A549 (cell line): ENCODE measurements at regions not wholly inside any gene's neighbourhood (a gene's known extent, or its start where the extent isn't known, plus 50 kb on each side); places are given as distances from the start of the nearest gene placed in this dataset.

Experiments
- ATAC-seq, 2 experiments: fragments of 200-7000 bp in 1 of 2; fragments of >200 bp in 1 of 2; cut with Nextera tagmentation in 1 of 2; cut with Tn5 transposase in 1 of 2; 3 replicates each; pipeline versions ENCODE4 v1.8.0 to v1.9.1; 2018 to 2020; ENCODE audit warnings: mild to moderate bottlenecking in 1 of 2, moderate library complexity in 1 of 2
- CTCF ChIA-PET: fragments of 300-600 bp; sonication (Branson Sonifier 250); formaldehyde crosslinking; extraction: SDS; loops from one replicate; lab custom pipeline; 2021; ENCODE audit warnings: antibody characterized with exemption, inconsistent platforms; lab: Yijun Ruan, JAX
- POLR2A ChIA-PET: fragments of 350-600 bp; formaldehyde crosslinking; extraction: SDS; loops from one replicate; lab custom pipeline; 2021; ENCODE audit warnings: antibody characterized with exemption, inconsistent platforms; lab: Yijun Ruan, JAX
- DNase-seq, 2 experiments: peaks; one replicate each; pipeline versions ENCODE4 v3.0.0 to v3.0.0-alpha.2; 2011 to 2016; ENCODE audit warnings: low read depth in 1 of 2, low spot score in 1 of 2
- FAIRE-seq: peaks from 2 replicates; lab custom pipeline; 2011; peaks lifted over from hg19 to GRCh38; lab: Jason Lieb, UNC
- H3K27ac ChIP-seq, 2 experiments: fragments of >200 bp; sonication (Bioruptor Twin); formaldehyde crosslinking; 3 replicates each; pipeline ENCODE4 v1.5.1; 2016 to 2017
- H3K4me1 ChIP-seq: fragments of >200 bp; sonication (Bioruptor Twin); formaldehyde crosslinking; 3 replicates; pipeline ENCODE4 v1.6.1; 2016
- H3K4me2 ChIP-seq: fragments of >200 bp; sonication (Bioruptor Twin); formaldehyde crosslinking; 3 replicates; pipeline ENCODE4 v1.6.1; 2016
- H3K4me3 ChIP-seq: fragments of >200 bp; sonication (Bioruptor Twin); formaldehyde crosslinking; 3 replicates; pipeline ENCODE4 v1.5.1; 2016
- H3K9me3 ChIP-seq: fragments of >200 bp; sonication (Bioruptor Twin); formaldehyde crosslinking; 3 replicates; pipeline ENCODE4 v1.6.1; 2016
- ATOH8 ChIP-seq: fragments of 250-450 bp; sonication (Bioruptor Pico); IDR thresholded peaks from 2 replicates; pipeline ENCODE4 v1.5.0; 2020; ENCODE audit warnings: low read depth, mild to moderate bottlenecking, moderate library complexity
- BHLHE40 ChIP-seq: IDR thresholded peaks from 2 replicates; pipeline ENCODE4 v1.6.1; 2012; ENCODE audit warnings: low read depth, low read length, inconsistent platforms
- CBX8 ChIP-seq: fragments of 200-600 bp; sonication (generic); IDR thresholded peaks from 2 replicates; pipeline ENCODE4 v1.6.1; 2016
- CEBPB ChIP-seq, 2 experiments: fragments of >200 bp in 1 of 2; sonication (Bioruptor Twin) in 1 of 2; formaldehyde crosslinking in 1 of 2; IDR thresholded peaks; 2 replicates each; pipeline ENCODE4 v1.6.1; 2012 to 2016
- EHMT2 ChIP-seq: fragments of 200-600 bp; sonication (generic); IDR thresholded peaks from 2 replicates; pipeline ENCODE4 v1.6.1; 2016; ENCODE audit warnings: antibody characterized with exemption, low read depth, mild to moderate bottlenecking, moderate library complexity
- FOSB ChIP-seq: fragments of 250-450 bp; sonication (Bioruptor Pico); IDR thresholded peaks from 2 replicates; pipeline ENCODE4 v1.5.0; 2020; ENCODE audit warnings: mild to moderate bottlenecking, moderate library complexity
- GATA3 ChIP-seq: IDR thresholded peaks from 2 replicates; pipeline ENCODE4 v1.6.1; 2012; ENCODE audit warnings: borderline replicate concordance
- KDM1A ChIP-seq: fragments of 200-600 bp; sonication (generic); IDR thresholded peaks from 2 replicates; pipeline ENCODE4 v1.6.1; 2016; ENCODE audit warnings: low read depth, mild to moderate bottlenecking
- MAFK ChIP-seq: fragments of 450-650 bp; IDR thresholded peaks from 2 replicates; pipeline ENCODE4 v1.6.1; 2014; ENCODE audit not compliant: partially characterized antibody
- MAX ChIP-seq: IDR thresholded peaks from 2 replicates; pipeline ENCODE4 v1.6.1; 2012
- NFE2L2 ChIP-seq: fragments of 150-350 bp; conservative IDR thresholded peaks from 2 replicates; pipeline ENCODE4 v1.6.1; 2014; ENCODE audit warnings: low read length
- NPAS2 ChIP-seq: fragments of 250-450 bp; sonication (Bioruptor Pico); IDR thresholded peaks from 2 replicates; pipeline ENCODE4 v1.8.0; 2022; ENCODE audit warnings: mild to moderate bottlenecking, moderate library complexity, borderline replicate concordance
- POLR2AphosphoS2 ChIP-seq: conservative IDR thresholded peaks from 2 replicates; pipeline ENCODE4 v1.6.1; 2012; ENCODE audit warnings: low read length, improper control_type of control experiment, inconsistent platforms
- RAD21 ChIP-seq, 2 experiments: fragments of >200 bp in 1 of 2; sonication (Bioruptor Twin) in 1 of 2; formaldehyde crosslinking in 1 of 2; IDR thresholded peaks in 1 of 2; conservative IDR thresholded peaks in 1 of 2; 2 replicates in 1 of 2; 3 replicates in 1 of 2; pipeline ENCODE4 v1.6.1; 2012 to 2018; ENCODE audit warnings: inconsistent platforms in 1 of 2
- REST ChIP-seq: fragments of 200-600 bp; sonication (generic); IDR thresholded peaks from 2 replicates; pipeline ENCODE4 v1.6.1; 2016; ENCODE audit warnings: antibody characterized with exemption, mild to moderate bottlenecking, moderate library complexity
- RFX5 ChIP-seq: fragments of 450-650 bp; IDR thresholded peaks from 2 replicates; pipeline ENCODE4 v1.7.1; 2014; ENCODE audit warnings: antibody characterized with exemption, mild to moderate bottlenecking, moderate library complexity
- RNF2 ChIP-seq: fragments of 200-600 bp; sonication (generic); IDR thresholded peaks from 2 replicates; pipeline ENCODE4 v1.6.1; 2016; ENCODE audit warnings: low read depth, mild to moderate bottlenecking, antibody characterized with exemption, moderate library complexity, borderline replicate concordance
- SREBF2 ChIP-seq: fragments of 450-650 bp; IDR thresholded peaks from 2 replicates; pipeline ENCODE4 v1.6.1; 2014; ENCODE audit warnings: mild to moderate bottlenecking, moderate library complexity
- ZC3H11A ChIP-seq: fragments of 450-650 bp; IDR thresholded peaks from 2 replicates; pipeline ENCODE4 v1.6.1; 2014; ENCODE audit warnings: antibody characterized with exemption, mild to moderate bottlenecking
- ZNF302 ChIP-seq: fragments of 250-450 bp; sonication (Bioruptor Pico); IDR thresholded peaks from 2 replicates; pipeline ENCODE4 v1.9.0; 2021; ENCODE audit warnings: inconsistent platforms, mild to moderate bottlenecking, moderate library complexity
- ZSCAN20 ChIP-seq: fragments of 250-450 bp; sonication (Bioruptor Pico); IDR thresholded peaks from 2 replicates; pipeline ENCODE4 v1.8.0; 2022; ENCODE audit warnings: mild to moderate bottlenecking, moderate library complexity
- WGBS: methylation state at CpG from one replicate; pipeline ENCODE4 v1.1.6; 2017; ENCODE audit errors: missing lambda C conversion rate; 5-methylcytosine and 5-hydroxymethylcytosine counted together
- TF ChIP-seq, protein P1 (sequence below): fragments of 150-350 bp; IDR thresholded peaks from 2 replicates; pipeline ENCODE4 v1.6.1; 2014; ENCODE audit warnings: low read depth, mild to moderate bottlenecking, low read length
- TF ChIP-seq, protein P2 (sequence below): IDR thresholded peaks from 2 replicates; pipeline ENCODE4 v1.6.1; 2012
- TF ChIP-seq, protein P3 (sequence below): fragments of >200 bp; sonication (Bioruptor Twin); formaldehyde crosslinking; IDR thresholded peaks from 3 replicates; pipeline ENCODE4 v1.6.1; 2016
- TF ChIP-seq, protein P4 (sequence below): fragments of 250-450 bp; sonication (Bioruptor Pico); IDR thresholded peaks from 2 replicates; pipeline ENCODE4 v1.5.0; 2021; ENCODE audit warnings: mild to moderate bottlenecking, moderate library complexity, borderline replicate concordance

DNA sequence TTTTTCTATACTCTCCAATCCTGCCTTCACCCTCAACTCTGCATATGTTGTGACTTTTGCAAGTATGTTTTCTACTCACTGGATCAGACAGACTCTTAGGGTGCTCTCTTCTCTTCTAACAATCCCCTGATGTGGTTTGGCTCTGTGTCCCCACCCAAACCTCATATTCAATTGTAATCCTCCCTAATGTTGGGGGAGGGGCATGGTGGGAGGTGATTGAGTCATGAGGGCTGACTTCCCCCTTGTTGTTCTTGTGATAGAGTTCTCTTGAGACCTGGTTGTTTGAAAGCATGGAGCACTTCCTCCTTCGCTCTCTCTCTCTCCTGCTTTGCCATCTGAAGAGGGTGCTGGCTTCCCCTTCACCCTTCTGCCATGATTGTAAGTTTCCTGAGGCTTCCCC is 148.9 kb upstream of the IGSF21 start:
- no peak overlapping the region for H3K27ac ChIP-seq
- TF ChIP-seq NFE2L2 (no peak), ATOH8 (CRISPR knock-in tag) (no peak), CEBPB (IDR thresholded peaks at IDR 0.05) (no peak), KDM1A (no peak), ZSCAN20 (no peak), BHLHE40 (no peak), CBX8 (no peak), FOSB (CRISPR knock-in tag) (no peak), ZNF302 (CRISPR knock-in tag) (no peak), GATA3 (no peak), MAX (no peak), SREBF2 (no peak), RNF2 (no peak), NPAS2 (no peak), POLR2AphosphoS2 (no peak)
- TF ChIP-seq, protein P1, sequence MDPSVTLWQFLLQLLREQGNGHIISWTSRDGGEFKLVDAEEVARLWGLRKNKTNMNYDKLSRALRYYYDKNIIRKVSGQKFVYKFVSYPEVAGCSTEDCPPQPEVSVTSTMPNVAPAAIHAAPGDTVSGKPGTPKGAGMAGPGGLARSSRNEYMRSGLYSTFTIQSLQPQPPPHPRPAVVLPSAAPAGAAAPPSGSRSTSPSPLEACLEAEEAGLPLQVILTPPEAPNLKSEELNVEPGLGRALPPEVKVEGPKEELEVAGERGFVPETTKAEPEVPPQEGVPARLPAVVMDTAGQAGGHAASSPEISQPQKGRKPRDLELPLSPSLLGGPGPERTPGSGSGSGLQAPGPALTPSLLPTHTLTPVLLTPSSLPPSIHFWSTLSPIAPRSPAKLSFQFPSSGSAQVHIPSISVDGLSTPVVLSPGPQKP: no peak
- TF ChIP-seq, protein P2, sequence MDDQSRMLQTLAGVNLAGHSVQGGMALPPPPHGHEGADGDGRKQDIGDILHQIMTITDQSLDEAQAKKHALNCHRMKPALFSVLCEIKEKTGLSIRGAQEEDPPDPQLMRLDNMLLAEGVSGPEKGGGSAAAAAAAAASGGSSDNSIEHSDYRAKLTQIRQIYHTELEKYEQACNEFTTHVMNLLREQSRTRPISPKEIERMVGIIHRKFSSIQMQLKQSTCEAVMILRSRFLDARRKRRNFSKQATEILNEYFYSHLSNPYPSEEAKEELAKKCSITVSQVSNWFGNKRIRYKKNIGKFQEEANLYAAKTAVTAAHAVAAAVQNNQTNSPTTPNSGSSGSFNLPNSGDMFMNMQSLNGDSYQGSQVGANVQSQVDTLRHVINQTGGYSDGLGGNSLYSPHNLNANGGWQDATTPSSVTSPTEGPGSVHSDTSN: no peak
- TF ChIP-seq, protein P3, sequence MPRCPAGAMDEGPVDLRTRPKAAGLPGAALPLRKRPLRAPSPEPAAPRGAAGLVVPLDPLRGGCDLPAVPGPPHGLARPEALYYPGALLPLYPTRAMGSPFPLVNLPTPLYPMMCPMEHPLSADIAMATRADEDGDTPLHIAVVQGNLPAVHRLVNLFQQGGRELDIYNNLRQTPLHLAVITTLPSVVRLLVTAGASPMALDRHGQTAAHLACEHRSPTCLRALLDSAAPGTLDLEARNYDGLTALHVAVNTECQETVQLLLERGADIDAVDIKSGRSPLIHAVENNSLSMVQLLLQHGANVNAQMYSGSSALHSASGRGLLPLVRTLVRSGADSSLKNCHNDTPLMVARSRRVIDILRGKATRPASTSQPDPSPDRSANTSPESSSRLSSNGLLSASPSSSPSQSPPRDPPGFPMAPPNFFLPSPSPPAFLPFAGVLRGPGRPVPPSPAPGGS: no peak
- TF ChIP-seq, protein P4, sequence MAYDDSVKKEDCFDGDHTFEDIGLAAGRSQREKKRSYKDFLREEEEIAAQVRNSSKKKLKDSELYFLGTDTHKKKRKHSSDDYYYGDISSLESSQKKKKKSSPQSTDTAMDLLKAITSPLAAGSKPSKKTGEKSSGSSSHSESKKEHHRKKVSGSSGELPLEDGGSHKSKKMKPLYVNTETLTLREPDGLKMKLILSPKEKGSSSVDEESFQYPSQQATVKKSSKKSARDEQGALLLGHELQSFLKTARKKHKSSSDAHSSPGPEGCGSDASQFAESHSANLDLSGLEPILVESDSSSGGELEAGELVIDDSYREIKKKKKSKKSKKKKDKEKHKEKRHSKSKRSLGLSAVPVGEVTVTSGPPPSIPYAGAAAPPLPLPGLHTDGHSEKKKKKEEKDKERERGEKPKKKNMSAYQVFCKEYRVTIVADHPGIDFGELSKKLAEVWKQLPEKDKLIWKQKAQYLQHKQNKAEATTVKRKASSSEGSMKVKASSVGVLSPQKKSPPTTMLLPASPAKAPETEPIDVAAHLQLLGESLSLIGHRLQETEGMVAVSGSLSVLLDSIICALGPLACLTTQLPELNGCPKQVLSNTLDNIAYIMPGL (CRISPR knock-in tag): no peak
- no peak for FAIRE-seq
- no peaks in the 10 kb centered on the region for H3K4me1 ChIP-seq
- no peak overlapping the region for H3K4me3 ChIP-seq
- no peak overlapping the region for H3K4me2 ChIP-seq
- no peaks in the 10 kb centered on the region for H3K9me3 ChIP-seq
- POLR2A ChIA-PET: no interaction called here
- no peak for DNase-seq
- WGBS: 6% methylated on average over 1 of the region's 1 CpG
- CTCF ChIA-PET: no interaction called here
- no peak for ATAC-seq

- no peak overlapping the region for H3K4me3 ChIP-seq
- ATAC-seq (no peak), DNase-seq (no peak), FAIRE-seq (no peak)
- POLR2A ChIA-PET: no interaction called here
- WGBS: 28% methylated on average over 10 of the region's 10 CpGs
- no peaks in the 10 kb centered on the region for H3K4me1 ChIP-seq
- no peaks in the 10 kb centered on the region for H3K9me3 ChIP-seq
- no peak overlapping the region for H3K27ac ChIP-seq
- CTCF ChIA-PET: no interaction called here
- H3K4me2 ChIP-seq: no peak overlapping the region
- no peak for TF ChIP-seq EHMT2
- TF ChIP-seq RAD21 (conservative IDR thresholded peaks at IDR 0.05 in 1 of 2, IDR thresholded peaks at IDR 0.05 in 1 of 2): no peak
- no peak for TF ChIP-seq BHLHE40
- TF ChIP-seq ATOH8 (CRISPR knock-in tag): no peak
- TF ChIP-seq, protein P2: no peak
- TF ChIP-seq GATA3: no peak
- no peak for TF ChIP-seq MAFK
- no peak for TF ChIP-seq POLR2AphosphoS2
- no peak for TF ChIP-seq ZC3H11A
- no peak for TF ChIP-seq REST
- TF ChIP-seq RFX5: no peak
Measured at GRCh38 chr1:17963513-17963912, 144.1 kb upstream of the IGSF21 start.
